GM21717 (cell line): ENCODE measurements at regions not wholly inside any gene's neighbourhood (a gene's known extent, or its start where the extent isn't known, plus 50 kb on each side); places are given as distances from the start of the nearest gene placed in this dataset.
A peak's percentile ranks its signal among the peaks of the same experiment; 100 is the strongest.

ENCODE experiments used
- ATAC-seq: cut with Tn5 transposase; IDR thresholded peaks from one replicate; pipeline ENCODE4 v1.9.1; 2021; ENCODE audit warnings: mild to moderate bottlenecking, moderate library complexity; ENCODE audit not compliant: unreplicated experiment

GRCh38 chr7:36802459-36803135 is 78.3 kb upstream of the AOAH start:
- no peak for ATAC-seq

- no peak for ATAC-seq
Measured at GRCh38 chr7:36796850-36797536, 72.7 kb upstream of the AOAH start.

GRCh38 chr7:36795451-36796021 is 71.2 kb upstream of the AOAH start:
- no peak for ATAC-seq

- ATAC-seq = no peak
Measured at GRCh38 chr7:36794689-36795088, 70.4 kb upstream of the AOAH start.

- no peak for ATAC-seq
Measured at GRCh38 chr7:36792421-36792820, 68.1 kb upstream of the AOAH start.

- no peak for ATAC-seq
Measured at GRCh38 chr7:36790311-36790787, 66.1 kb upstream of the AOAH start.

GRCh38 chr7:36788825-36789470 is 64.7 kb upstream of the AOAH start:
- ATAC-seq = no peak

GRCh38 chr7:36787933-36788378 is 63.7 kb upstream of the AOAH start:
- no peak for ATAC-seq

GRCh38 chr7:36784991-36785940 is 61.0 kb upstream of the AOAH start:
- peak; percentile 96 for ATAC-seq

GRCh38 chr7:36781011-36781738 is 56.9 kb upstream of the AOAH start:
- no peak for ATAC-seq

- ATAC-seq = no peak
Measured at GRCh38 chr7:36777855-36778254, 53.6 kb upstream of the AOAH start.

- ATAC-seq = no peak
Measured at GRCh38 chr7:36777062-36777461, 52.8 kb upstream of the AOAH start.

GRCh38 chr7:36775676-36776075 is 51.4 kb upstream of the AOAH start:
- no peak for ATAC-seq

GRCh38 chr7:36775061-36775620 is 50.8 kb upstream of the AOAH start:
- ATAC-seq = no peak
